Thyroid gland (tissue), 4 donors: ENCODE measurements at regions not wholly inside any gene's neighbourhood (a gene's known extent, or its start where the extent isn't known, plus 50 kb on each side); places are given as distances from the start of the nearest gene placed in this dataset.

Experiments
- DNase-seq, 2 donors: peaks; one replicate each; pipeline ENCODE4 v3.0.0-alpha.2; 2019
- H3K27ac ChIP-seq, 3 donors: fragments of 200-600 bp; sonication (generic); 1 replicate in 2 of 3; 2 replicates in 1 of 3; pipeline ENCODE4 v1.5.1; 2016 to 2019; ENCODE audit warnings: mild to moderate bottlenecking in 1 of 3, moderate library complexity in 1 of 3
- H3K27me3 ChIP-seq: fragments of 200-600 bp; sonication (generic); one replicate; pipeline ENCODE4 v1.5.1; 2019
- H3K36me3 ChIP-seq, 2 donors: fragments of 200-600 bp; sonication (generic); one replicate each; pipeline ENCODE4 v1.5.1; 2016 to 2019
- H3K4me1 ChIP-seq, 2 donors: fragments of 200-600 bp; sonication (generic); one replicate each; pipeline ENCODE4 v1.5.1; 2017 to 2019
- H3K4me3 ChIP-seq, 3 donors: fragments of 200-600 bp; sonication (generic); replicated peaks in 1 of 3; 1 replicate in 2 of 3; 2 replicates in 1 of 3; pipeline ENCODE4 v1.5.1; 2016; ENCODE audit warnings: mild to moderate bottlenecking in 1 of 3
- H3K9me3 ChIP-seq: fragments of 200-600 bp; sonication (generic); one replicate; pipeline ENCODE4 v1.5.1; 2017
- POLR2A ChIP-seq, 2 donors: fragments of 450-650 bp; IDR thresholded peaks; one replicate each; pipeline ENCODE4 v1.6.1; 2017; ENCODE audit warnings: antibody characterized with exemption in 2 of 2, mild to moderate bottlenecking in 2 of 2, moderate library complexity in 1 of 2
- WGBS, 2 donors: methylation state at CpG; one replicate each; pipeline ENCODE4 v1.1.5; 2017; 5-methylcytosine and 5-hydroxymethylcytosine counted together
- intact Hi-C: fragments of 100-400 bp; cut with DNase I; formaldehyde crosslinking; loops from one replicate; pipeline ENCODE4 v1.15.1; 2023
- TF ChIP-seq, protein P1 (sequence below), 6 experiments: fragments of 200-600 bp in 3 of 6; fragments of 450-650 bp in 3 of 6; sonication (generic) in 3 of 6; IDR thresholded peaks; one replicate each; pipeline ENCODE4 v1.5.1; 2016 to 2019; ENCODE audit warnings: antibody characterized with exemption in 6 of 6, mild to moderate bottlenecking in 2 of 6, inconsistent platforms in 1 of 6, moderate library complexity in 1 of 6

DNA sequence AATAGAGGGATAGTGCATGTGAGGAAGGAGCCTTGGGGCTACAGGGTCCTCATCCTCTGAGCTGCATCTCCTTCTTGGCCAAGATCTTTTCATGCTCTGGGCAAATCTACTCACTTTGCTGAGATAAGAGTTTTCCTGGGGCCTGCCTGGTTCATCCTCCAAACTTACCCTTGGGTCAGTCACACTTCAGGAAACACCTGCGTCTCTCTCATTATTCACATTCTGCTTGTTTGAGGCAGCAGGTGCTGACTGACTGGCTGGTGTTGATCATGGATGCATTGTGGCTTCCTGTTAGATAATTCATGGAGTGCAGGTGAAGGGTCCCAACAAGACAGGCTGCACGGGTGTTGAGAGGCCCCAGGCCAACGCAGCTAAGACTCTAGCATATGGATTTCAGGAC lies 162.6 kb downstream of the SALL1 start:
- H3K27me3 ChIP-seq: no peaks in the 10 kb centered on the region
- H3K27ac ChIP-seq: no peak overlapping the region
- TF ChIP-seq, protein P1, sequence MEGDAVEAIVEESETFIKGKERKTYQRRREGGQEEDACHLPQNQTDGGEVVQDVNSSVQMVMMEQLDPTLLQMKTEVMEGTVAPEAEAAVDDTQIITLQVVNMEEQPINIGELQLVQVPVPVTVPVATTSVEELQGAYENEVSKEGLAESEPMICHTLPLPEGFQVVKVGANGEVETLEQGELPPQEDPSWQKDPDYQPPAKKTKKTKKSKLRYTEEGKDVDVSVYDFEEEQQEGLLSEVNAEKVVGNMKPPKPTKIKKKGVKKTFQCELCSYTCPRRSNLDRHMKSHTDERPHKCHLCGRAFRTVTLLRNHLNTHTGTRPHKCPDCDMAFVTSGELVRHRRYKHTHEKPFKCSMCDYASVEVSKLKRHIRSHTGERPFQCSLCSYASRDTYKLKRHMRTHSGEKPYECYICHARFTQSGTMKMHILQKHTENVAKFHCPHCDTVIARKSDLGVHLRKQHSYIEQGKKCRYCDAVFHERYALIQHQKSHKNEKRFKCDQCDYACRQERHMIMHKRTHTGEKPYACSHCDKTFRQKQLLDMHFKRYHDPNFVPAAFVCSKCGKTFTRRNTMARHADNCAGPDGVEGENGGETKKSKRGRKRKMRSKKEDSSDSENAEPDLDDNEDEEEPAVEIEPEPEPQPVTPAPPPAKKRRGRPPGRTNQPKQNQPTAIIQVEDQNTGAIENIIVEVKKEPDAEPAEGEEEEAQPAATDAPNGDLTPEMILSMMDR (IDR thresholded peaks at IDR 0.05): no peak
- TF ChIP-seq POLR2A (IDR thresholded peaks at IDR 0.05): no peak
- no peaks in the 10 kb centered on the region for H3K36me3 ChIP-seq
- H3K4me3 ChIP-seq: no peak overlapping the region
- intact Hi-C loops: loop anchor here (10.0 kb wide), 1 partner anchor 996 kb away; no protein-coding TSS in a partner anchor
- peaks cover 6 to 20% of the 10 kb centered on the region in 2 donors for H3K4me1 ChIP-seq
- H3K9me3 ChIP-seq: no peaks in the 10 kb centered on the region
- WGBS, 2 donors: 48 to 58% methylated on average over 3 of the region's 3 CpGs
- DNase-seq: no peak

DNA sequence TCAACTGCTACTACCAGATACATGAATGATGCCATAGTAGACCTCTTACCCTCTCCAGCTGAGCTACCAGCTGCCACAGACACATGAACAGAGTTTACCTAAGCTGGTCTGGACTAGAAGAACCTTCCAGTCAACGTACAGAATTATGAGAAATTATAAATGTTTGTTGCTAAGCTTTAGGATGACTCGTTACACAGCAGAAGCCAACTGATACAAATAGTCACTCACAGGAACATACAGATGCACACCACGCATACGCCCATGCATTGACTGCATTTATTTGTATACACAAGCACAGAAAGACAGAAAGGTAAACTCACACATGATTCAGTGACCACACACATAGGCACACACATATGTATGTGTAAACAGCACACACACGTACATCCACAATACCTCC lies 164.6 kb downstream of the SALL1 start:
- Histone ChIP-seq H3K27ac (no peak overlapping the region), H3K4me1 (peaks cover 6 to 7% of the 10 kb centered on the region in 2 donors), H3K4me3 (no peak overlapping the region), H3K36me3 (no peaks in the 10 kb centered on the region), H3K27me3 (no peaks in the 10 kb centered on the region), H3K9me3 (no peaks in the 10 kb centered on the region)
- WGBS, 2 donors: 73 to 76% methylated on average over 5 of the region's 5 CpGs
- DNase-seq: no peak
- intact Hi-C loops: loop anchor here (10.0 kb wide), 1 partner anchor 998 kb away; no protein-coding TSS in a partner anchor
- TF ChIP-seq, protein P1 (IDR thresholded peaks at IDR 0.05): no peak
- no peak for TF ChIP-seq POLR2A (IDR thresholded peaks at IDR 0.05)

DNA sequence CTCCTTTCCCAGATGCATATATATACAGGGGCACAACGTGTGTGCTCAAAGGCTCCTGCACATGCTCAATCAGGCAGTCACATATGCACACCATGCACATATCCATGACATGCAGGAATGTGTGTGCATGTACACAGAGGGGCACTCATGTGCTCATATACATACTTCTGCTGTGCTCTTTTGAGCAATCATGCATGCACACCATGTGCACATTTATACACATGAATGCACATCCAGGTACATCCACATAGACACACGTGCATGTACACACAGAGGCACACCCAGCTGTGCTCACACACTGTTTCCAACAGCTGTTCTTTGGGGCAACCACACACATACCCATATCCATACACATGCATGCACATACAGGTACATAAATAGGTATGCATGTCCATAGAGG lies 165.3 kb downstream of the SALL1 start:
- Histone ChIP-seq H3K4me3 (no peak overlapping the region), H3K27me3 (no peaks in the 10 kb centered on the region), H3K27ac (no peak overlapping the region), H3K9me3 (no peaks in the 10 kb centered on the region), H3K36me3 (no peaks in the 10 kb centered on the region), H3K4me1 (peaks cover 3% of the 10 kb centered on the region in 2 donors)
- no peak for DNase-seq
- TF ChIP-seq POLR2A (IDR thresholded peaks at IDR 0.05): no peak
- TF ChIP-seq, protein P1 (IDR thresholded peaks at IDR 0.05): no peak
- intact Hi-C loops: loop anchor here (10.0 kb wide), 1 partner anchor 999 kb away; no protein-coding TSS in a partner anchor
- 30 to 63% methylated on average over 2 of the region's 2 CpGs for WGBS, 2 donors

DNA sequence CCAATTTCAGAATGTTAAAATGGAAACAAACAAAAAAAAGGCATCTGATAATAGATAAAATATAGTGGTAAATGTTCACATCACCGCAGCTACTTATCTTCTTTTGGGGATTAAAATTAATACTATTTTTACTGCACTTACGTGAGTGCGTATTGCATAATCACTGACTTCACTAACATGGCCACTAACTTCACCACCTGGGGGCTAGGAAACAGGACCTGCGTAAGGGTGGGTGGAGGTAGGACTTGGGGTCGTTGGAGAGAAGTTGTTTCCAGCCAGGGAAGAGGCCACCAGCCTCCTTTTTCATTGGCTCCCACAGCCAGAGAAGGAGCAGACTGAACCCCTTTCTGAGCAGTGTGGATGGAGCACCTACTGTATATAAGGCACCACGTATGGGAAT lies 166.4 kb downstream of the SALL1 start:
- no peak overlapping the region for H3K27ac ChIP-seq
- no peaks in the 10 kb centered on the region for H3K27me3 ChIP-seq
- WGBS, 2 donors: 69 to 71% methylated on average over 6 of the region's 6 CpGs
- no peaks in the 10 kb centered on the region for H3K36me3 ChIP-seq
- TF ChIP-seq, protein P1 (IDR thresholded peaks at IDR 0.05): no peak
- TF ChIP-seq POLR2A (IDR thresholded peaks at IDR 0.05): no peak
- no peaks in the 10 kb centered on the region for H3K9me3 ChIP-seq
- no peaks in the 10 kb centered on the region for H3K4me1 ChIP-seq
- intact Hi-C loops: loop anchor here (10.0 kb wide), 1 partner anchor 1000 kb away; no protein-coding TSS in a partner anchor
- DNase-seq: no peak
- no peak overlapping the region for H3K4me3 ChIP-seq

DNA sequence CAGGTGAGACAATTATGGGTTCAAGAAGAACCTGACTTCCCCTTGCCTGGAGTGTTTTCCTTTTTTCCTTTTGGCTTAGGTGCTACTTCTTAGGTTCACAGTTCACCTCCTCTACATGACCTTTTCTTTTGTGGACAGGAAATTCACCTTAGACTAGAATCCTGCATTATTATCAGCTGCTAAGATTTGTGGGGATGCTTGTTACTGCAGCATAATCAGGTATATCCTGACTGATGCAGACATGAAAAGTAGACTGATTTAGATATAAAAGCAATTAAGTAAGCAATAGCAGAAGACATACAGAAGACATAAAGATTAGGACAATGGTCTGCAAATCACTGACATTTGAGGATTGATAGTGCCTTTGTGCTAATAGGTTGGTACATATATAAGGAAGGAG lies 168.3 kb downstream of the SALL1 start:
- no peaks in the 10 kb centered on the region for H3K36me3 ChIP-seq
- TF ChIP-seq POLR2A (IDR thresholded peaks at IDR 0.05): no peak
- TF ChIP-seq, protein P1 (IDR thresholded peaks at IDR 0.05): no peak
- H3K9me3 ChIP-seq: no peaks in the 10 kb centered on the region
- no peaks in the 10 kb centered on the region for H3K27me3 ChIP-seq
- DNase-seq: no peak
- no peak overlapping the region for H3K4me3 ChIP-seq
- no peaks in the 10 kb centered on the region for H3K4me1 ChIP-seq
- intact Hi-C loops: loop anchor here (10.0 kb wide), 1 partner anchor 1002 kb away; no protein-coding TSS in a partner anchor
- H3K27ac ChIP-seq: no peak overlapping the region
